DND-41 (cell line): ENCODE measurements at regions not wholly inside any gene's neighbourhood (a gene's known extent, or its start where the extent isn't known, plus 50 kb on each side); places are given as distances from the start of the nearest gene placed in this dataset.

Experiments
- EZH2 ChIP-seq: IDR thresholded peaks from 3 replicates; pipeline ENCODE4 v1.6.1; 2012; ENCODE audit warnings: borderline replicate concordance, low read depth, mild to moderate bottlenecking, moderate library complexity, low read length, inconsistent platforms; ENCODE audit not compliant: severe bottlenecking
- TF ChIP-seq, protein P1 (sequence below): IDR thresholded peaks from 2 replicates; pipeline ENCODE4 v1.5.1; 2012; ENCODE audit warnings: borderline replicate concordance, low read length, moderate library complexity, mild to moderate bottlenecking; ENCODE audit not compliant: poor library complexity, severe bottlenecking; ENCODE audit errors: extremely low read depth

DNA sequence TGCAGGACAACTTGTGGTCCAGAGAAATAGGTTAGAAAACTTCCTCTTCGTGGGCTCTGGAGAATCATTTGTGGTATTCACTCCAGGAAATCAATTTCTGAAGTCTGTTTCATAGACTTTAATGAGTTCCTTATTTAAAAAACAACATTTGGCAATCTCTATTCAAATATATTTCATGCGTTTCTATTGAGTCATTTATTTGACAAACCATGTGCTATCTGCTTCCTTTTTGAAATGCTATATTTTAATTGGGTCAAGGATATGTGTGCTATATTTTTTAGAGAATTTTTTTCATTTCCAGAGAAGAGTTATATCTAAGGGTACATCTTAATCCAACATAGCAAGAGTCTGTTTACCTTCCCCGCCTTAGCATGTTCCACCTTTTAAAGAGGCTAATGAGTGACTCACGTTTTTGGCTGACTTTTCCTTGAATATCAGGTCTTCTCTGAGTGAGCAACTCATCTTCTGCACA, 252.4 kb upstream of the EGLN3 start:
- TF ChIP-seq, protein P1, sequence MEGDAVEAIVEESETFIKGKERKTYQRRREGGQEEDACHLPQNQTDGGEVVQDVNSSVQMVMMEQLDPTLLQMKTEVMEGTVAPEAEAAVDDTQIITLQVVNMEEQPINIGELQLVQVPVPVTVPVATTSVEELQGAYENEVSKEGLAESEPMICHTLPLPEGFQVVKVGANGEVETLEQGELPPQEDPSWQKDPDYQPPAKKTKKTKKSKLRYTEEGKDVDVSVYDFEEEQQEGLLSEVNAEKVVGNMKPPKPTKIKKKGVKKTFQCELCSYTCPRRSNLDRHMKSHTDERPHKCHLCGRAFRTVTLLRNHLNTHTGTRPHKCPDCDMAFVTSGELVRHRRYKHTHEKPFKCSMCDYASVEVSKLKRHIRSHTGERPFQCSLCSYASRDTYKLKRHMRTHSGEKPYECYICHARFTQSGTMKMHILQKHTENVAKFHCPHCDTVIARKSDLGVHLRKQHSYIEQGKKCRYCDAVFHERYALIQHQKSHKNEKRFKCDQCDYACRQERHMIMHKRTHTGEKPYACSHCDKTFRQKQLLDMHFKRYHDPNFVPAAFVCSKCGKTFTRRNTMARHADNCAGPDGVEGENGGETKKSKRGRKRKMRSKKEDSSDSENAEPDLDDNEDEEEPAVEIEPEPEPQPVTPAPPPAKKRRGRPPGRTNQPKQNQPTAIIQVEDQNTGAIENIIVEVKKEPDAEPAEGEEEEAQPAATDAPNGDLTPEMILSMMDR = no peak
- no peak for TF ChIP-seq EZH2
